NCI-H1694 treated with DMSO at 0.1 percent for 48 hours (cell line): ENCODE measurements at regions not wholly inside any gene's neighbourhood (a gene's known extent, or its start where the extent isn't known, plus 50 kb on each side); places are given as distances from the start of the nearest gene placed in this dataset.
"Not testable (repeated sequence)": the region's sequence is repeated elsewhere in the genome, so short reads cannot be mapped to it uniquely, and the experiment has no call there.

Experiments used
- DNase-seq: peaks from one replicate; lab custom pipeline; 2025; lab: John Stamatoyannopoulos, UW

GRCh38 chr18:78790960-78791359 lies 188.7 kb upstream of the SALL3 start:
- DNase-seq: no peak

- DNase-seq: no peak
These were observed 187.5 kb upstream of the SALL3 start for GRCh38 chr18:78792094-78792493.

DNA sequence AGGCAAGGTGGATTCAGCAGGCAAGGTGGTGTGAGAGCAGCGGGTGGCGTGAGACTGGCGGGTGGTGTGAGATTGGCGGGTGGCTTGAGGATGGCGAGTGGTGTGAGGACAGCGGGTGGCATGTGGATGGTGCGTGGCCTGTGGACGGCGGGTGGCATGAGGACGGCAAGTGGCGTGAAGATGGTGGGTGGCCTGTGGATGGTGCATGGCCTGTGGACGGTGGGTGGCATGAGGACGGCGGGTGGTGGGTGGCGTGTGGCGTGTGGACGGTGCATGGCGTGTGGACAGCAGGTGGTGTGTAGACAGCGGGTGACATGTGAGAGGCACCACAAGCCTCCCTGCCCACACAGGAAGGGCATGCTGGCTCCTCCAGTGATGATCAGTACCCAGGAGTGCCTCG lies 186.9 kb upstream of the SALL3 start:
- DNase-seq: no peak

DNA sequence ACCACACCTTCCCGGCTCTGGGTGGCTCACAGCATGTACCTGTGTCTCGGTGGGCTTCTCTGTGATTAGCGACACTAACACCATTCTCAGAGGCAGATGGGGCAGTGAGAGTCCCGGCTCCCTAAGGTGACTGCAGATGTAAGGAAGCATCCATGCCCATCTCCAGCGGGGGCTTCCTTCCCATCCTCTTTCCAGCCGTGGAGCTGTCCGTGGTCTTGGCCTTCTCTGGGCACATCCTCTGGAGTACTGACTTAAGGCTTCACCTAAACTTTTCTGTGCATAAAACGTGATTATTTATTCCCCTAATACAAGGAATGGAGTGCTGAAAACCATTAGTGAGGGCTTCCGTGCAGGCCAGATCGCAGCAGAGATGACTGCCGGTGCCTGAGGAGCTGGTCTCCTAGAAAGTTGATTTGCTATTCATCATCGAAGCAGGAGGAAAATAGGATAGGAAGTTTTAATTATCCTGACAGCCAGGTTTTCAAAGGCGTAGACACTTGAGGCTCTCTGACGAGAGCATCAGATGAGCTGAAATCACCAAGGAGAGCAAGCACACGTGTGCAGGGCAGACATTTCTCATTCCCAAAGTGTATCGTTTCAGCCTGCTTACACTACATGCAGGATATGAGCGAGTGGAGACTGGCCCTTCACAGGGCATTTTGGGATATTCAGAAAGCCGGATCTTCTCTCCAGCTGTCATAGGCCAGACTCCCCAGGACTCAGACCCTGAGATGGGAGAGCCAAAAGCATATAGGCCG lies 186.1 kb upstream of the SALL3 start:
- no peak for DNase-seq

DNA sequence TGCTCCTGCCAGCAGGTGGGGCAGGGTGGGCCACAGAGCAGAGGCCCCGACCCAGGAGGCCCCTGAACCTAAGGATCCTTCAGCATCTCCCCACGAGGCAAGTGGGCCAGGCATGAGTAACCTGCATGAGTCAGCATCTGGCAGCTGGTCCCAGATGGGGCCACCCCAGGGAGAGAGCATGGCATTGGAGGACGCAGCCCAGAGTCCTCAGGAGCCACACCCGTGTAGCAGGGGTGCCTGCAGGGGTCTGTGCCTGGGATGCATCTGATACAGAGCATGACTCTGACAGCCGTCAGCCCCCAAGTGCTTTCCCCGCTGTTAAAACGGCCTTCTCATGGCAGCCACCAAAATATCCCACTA lies 185.6 kb upstream of the SALL3 start:
- no peak for DNase-seq

DNA sequence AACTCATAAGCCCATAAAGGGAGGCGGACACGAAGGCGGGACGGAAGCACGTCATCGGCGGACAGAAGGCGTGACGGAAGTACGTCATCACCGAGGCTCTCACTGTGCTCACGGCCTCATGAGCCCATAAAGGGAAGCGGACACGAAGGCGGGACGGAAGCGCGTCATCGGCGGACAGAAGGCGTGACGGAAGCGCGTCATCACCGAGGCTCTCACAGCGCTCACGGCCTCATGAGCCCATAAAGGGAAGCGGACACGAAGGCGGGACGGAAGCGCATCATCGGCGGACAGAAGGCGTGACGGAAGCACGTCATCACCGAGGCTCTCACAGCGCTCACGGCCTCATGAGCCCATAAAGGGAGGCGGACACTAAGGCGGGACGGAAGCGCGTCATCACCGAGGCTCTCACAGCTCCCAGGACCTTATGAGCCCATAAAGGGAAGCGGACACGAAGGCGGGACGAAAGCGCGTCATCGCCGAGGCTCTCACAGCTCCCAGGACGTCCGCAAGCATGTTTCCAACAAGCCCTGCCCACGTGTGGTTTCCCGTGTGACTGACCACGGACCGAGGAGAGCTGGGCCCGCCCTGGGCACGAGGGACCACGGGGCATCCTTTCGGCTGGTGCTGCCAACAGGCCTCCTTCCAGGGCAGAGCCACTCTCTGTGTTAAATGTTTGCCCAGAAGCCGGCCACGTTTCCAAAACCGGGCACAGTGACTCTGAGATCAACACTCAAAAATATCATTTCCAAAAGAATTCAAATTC lies 182.7 kb upstream of the SALL3 start:
- DNase-seq: no peak

DNA sequence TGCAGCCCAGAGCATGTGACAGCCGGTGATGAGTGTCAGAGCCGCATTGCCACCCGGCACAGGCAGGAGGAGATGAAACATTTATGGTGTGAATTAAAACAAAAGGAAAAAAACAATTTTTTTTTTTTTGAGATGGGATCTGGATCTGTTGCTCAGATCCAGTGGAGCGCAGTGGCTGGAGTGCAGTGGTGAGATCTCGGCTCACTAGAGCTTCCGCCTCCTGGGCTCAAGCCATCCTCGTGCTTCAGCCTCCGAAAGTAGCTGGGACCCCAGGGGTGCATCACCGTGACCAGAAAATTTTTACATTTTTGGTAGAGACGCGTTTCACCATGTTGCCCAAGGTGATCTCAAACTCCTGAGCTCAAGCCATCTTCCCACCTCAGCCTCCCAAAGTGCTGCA lies 182.1 kb upstream of the SALL3 start:
- DNase-seq: no peak

- no peak for DNase-seq
These were observed 181.0 kb upstream of the SALL3 start for GRCh38 chr18:78798402-78799175.

DNA sequence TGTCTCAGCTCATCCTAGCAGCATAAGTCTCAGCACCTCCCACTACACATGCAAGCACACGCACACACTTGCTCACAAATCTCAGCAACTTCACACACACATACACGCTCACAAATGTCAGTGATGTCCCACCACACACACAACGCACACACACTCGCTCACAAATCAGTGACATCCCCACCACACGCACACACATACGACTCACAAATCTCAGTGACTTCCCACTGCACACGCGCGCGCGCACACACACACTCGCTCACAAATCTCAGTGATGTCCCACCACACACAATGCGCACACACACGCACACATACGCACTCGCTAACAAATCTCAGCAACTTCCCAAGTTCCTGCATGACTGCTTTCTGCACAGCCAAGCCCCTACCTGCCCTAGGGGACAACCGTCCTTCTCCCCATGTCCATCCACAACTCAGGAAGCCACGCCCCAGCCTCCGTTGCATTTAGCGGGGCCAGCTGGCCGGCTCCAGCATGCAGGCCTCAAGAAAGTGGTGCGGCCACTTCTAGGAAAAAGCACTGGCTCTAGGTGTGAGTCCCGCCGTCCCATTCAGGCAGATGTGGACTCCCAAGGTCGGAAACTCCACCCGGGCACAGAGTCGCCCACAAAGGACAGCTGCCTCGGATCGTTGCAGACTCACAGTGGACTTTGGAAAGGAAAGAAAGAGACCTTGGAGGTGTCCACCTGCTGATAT lies 180.1 kb upstream of the SALL3 start:
- no peak for DNase-seq

GRCh38 chr18:78800102-78800851 lies 179.3 kb upstream of the SALL3 start:
- not testable (repeated sequence) for DNase-seq

GRCh38 chr18:78801011-78801410 lies 178.6 kb upstream of the SALL3 start:
- DNase-seq: no peak

DNA sequence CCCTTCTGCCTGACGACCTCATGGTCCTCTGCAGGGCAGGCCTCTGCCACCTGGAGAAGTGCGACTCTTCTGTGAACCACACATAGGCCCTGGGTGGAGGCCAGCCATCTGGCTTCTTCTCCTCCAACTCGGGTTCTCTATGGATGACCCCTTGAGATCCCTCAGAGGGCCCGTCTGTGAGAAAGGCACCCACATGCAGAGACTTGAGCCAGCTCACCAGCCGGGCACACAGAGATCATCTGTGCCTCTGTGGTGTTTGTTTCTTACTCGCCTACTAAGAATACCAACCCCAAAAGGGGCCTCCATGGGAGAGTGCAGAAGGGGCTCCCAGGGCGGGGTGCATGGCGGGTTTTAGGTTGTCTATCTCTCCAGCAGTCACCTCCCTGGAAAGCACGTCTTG lies 176.5 kb upstream of the SALL3 start:
- no peak for DNase-seq

GRCh38 chr18:78804206-78805030 lies 175.2 kb upstream of the SALL3 start:
- no peak for DNase-seq

DNA sequence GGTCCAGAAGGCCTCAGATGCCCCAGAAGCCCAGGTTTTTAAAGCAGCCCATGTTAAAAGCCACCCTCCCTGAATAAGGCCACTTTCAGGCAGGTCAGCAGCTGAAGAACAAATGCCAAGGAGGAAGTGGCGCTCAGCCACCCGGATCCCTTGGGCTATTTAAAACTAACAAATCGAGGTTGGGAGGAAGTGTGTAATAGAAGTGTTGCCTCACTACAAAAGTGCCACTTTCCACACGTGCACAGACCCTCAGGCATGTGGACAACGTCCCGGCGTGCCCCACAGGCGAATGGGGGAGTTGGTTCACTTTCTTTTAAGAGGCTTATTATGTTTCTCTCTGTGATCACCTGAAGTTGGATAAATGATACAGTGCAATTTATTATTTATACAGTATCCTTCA lies 173.8 kb upstream of the SALL3 start:
- DNase-seq: no peak

- no peak for DNase-seq
These were observed 171.9 kb upstream of the SALL3 start for GRCh38 chr18:78807668-78808067.

- DNase-seq: no peak
These were observed 169.8 kb upstream of the SALL3 start for GRCh38 chr18:78809845-78810244.

- DNase-seq: no peak
These were observed 168.9 kb upstream of the SALL3 start for GRCh38 chr18:78810706-78811105.

DNA sequence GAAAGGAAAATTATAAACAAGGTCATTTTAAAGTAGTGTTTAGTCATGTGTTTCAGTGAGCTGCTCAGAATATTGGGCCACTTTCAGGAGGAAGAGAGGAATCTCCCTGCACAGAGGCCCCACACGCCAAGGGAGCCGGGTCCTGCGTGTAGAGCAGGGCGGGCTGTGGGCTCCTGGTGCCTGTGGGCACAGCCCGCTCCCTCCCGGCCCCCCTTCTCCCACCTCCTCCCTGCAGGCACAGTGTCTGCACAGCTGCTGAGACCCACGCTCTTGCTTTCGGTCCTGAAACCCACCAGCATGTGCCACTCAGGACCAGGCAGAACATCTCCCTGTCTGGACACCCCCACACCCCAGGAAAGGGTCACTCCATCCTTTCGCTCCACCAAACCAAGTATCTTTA lies 167.6 kb upstream of the SALL3 start:
- no peak for DNase-seq

- no peak for DNase-seq
These were observed 166.5 kb upstream of the SALL3 start for GRCh38 chr18:78813156-78813555.

GRCh38 chr18:78813936-78814710 lies 165.5 kb upstream of the SALL3 start:
- DNase-seq: no peak
